ENCODE measurements at regions not wholly inside any gene's neighbourhood (a gene's known extent, or its start where the extent isn't known, plus 50 kb on each side); places are given as distances from the start of the nearest gene placed in this dataset.
"Not testable (repeated sequence)": the region's sequence is repeated elsewhere in the genome, so short reads cannot be mapped to it uniquely, and the experiment has no call there.

DNA sequence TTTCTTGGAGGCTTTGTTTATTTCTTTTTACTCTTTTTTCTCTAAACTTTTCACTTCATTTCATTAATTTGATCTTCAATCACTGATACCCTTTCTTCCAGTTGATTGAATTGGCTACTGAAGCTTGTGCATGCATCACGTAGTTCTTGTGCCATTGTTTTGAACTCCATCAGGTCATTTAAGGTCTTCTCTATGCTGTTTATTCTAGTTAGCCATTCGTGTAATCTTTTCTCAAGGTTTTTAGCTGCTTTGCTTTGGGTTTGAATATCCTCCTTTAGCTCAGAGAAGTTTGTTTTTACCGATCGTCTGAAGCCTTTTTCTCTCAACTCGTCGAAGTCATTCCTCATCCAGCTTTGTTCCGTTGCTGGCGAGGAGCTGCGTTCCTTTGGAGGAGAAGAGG, 189.9 kb downstream of the TTC6 start:
- H3K27ac Mint-ChIP-seq; H2AFZ ChIP-seq (ENCODE audit: insufficient read depth, low read depth, low read length, poor library complexity, severe bottlenecking); H3K36me3 Mint-ChIP-seq; H3K27me3 ChIP-seq (ENCODE audit: control insufficient read depth in 2 of 2, insufficient read depth in 2 of 2, low read length in 2 of 2); H3K4me1 ChIP-seq (ENCODE audit: control insufficient read depth in 1 of 2, insufficient read depth in 2 of 2, low read length in 2 of 2); intact Hi-C loops (cut with micrococcal nuclease); DNase-seq; H3K4me3 ChIP-seq (replicated peaks in 1 of 3; ENCODE audit: low read depth in 2 of 3, low read length in 3 of 3); H3K79me2 ChIP-seq (ENCODE audit: insufficient read depth, low read length); H3K9ac ChIP-seq (ENCODE audit: insufficient read depth, low read length, poor library complexity, severe bottlenecking); H3K4me2 ChIP-seq (replicated peaks; ENCODE audit: extremely low read depth, low read length, poor library complexity, severe bottlenecking); H4K20me1 ChIP-seq (ENCODE audit: insufficient read depth, low read length); H3K27me3 Mint-ChIP-seq (ENCODE audit: low read depth in 3 of 3); H3K27ac ChIP-seq (ENCODE audit: low read depth in 1 of 2, low read length in 2 of 2); H3K9me3 ChIP-seq (replicated peaks in 1 of 2; ENCODE audit: control insufficient read depth in 1 of 2, insufficient read depth in 1 of 2, low read length in 2 of 2); H3K4me1 Mint-ChIP-seq; H3K4me3 Mint-ChIP-seq; H3K36me3 ChIP-seq (replicated peaks in 1 of 2; ENCODE audit: control insufficient read depth in 1 of 2, insufficient read depth in 2 of 2, low read length in 2 of 2): not testable (repeated sequence)
- peaks cover 2 to 18% (median 5%) of the 10 kb centered on the region in 7 donors for H3K9me3 Mint-ChIP-seq
- WGBS (ENCODE audit: insufficient coverage): 100% methylated on average over 4 of the region's 9 CpGs

DNA sequence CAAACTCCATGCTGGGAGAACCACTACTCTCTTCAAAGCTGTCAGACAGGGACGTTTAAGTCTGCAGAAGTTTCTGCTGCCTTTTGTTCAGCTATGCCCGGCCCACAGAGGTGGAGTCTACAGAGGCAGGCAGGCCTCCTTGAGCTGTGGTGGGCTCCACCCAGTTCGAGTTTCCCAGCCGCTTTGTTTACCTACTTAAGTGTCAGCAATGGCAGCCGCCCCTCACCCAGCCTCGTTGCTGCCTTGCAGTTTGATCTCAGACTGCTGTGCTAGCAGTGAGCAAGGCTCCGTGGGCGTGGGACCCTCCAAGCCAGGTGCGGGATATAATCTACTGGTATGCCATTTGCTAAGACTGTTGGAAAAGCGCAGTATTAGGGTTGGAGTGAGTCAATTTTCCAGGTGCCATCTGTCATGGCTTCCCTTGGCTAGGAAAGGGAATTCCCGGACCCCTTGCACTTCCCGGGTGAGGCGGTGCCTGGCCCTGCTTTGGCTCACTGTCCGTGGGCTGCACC, 190.7 kb downstream of the TTC6 start:
- H3K4me2 ChIP-seq (replicated peaks; ENCODE audit: extremely low read depth, low read length, poor library complexity, severe bottlenecking); H3K4me3 ChIP-seq (replicated peaks in 1 of 3; ENCODE audit: low read depth in 2 of 3, low read length in 3 of 3); H4K20me1 ChIP-seq (ENCODE audit: insufficient read depth, low read length); H3K36me3 Mint-ChIP-seq; H3K9me3 ChIP-seq (replicated peaks in 1 of 2; ENCODE audit: control insufficient read depth in 1 of 2, insufficient read depth in 1 of 2, low read length in 2 of 2); H2AFZ ChIP-seq (ENCODE audit: insufficient read depth, low read depth, low read length, poor library complexity, severe bottlenecking); intact Hi-C loops (cut with micrococcal nuclease); H3K79me2 ChIP-seq (ENCODE audit: insufficient read depth, low read length); H3K27ac Mint-ChIP-seq; H3K4me3 Mint-ChIP-seq; H3K27me3 Mint-ChIP-seq (ENCODE audit: low read depth in 3 of 3); H3K27me3 ChIP-seq (ENCODE audit: control insufficient read depth in 2 of 2, insufficient read depth in 2 of 2, low read length in 2 of 2); H3K9ac ChIP-seq (ENCODE audit: insufficient read depth, low read length, poor library complexity, severe bottlenecking); H3K4me1 ChIP-seq (ENCODE audit: control insufficient read depth in 1 of 2, insufficient read depth in 2 of 2, low read length in 2 of 2); H3K36me3 ChIP-seq (replicated peaks in 1 of 2; ENCODE audit: control insufficient read depth in 1 of 2, insufficient read depth in 2 of 2, low read length in 2 of 2); H3K27ac ChIP-seq (ENCODE audit: low read depth in 1 of 2, low read length in 2 of 2); H3K4me1 Mint-ChIP-seq; DNase-seq: not testable (repeated sequence)
- H3K9me3 Mint-ChIP-seq: peaks cover 0 to 15% (median 5%) of the 10 kb centered on the region in 7 donors
- 81% methylated on average over 14 of the region's 14 CpGs for WGBS (ENCODE audit: insufficient coverage)

DNA sequence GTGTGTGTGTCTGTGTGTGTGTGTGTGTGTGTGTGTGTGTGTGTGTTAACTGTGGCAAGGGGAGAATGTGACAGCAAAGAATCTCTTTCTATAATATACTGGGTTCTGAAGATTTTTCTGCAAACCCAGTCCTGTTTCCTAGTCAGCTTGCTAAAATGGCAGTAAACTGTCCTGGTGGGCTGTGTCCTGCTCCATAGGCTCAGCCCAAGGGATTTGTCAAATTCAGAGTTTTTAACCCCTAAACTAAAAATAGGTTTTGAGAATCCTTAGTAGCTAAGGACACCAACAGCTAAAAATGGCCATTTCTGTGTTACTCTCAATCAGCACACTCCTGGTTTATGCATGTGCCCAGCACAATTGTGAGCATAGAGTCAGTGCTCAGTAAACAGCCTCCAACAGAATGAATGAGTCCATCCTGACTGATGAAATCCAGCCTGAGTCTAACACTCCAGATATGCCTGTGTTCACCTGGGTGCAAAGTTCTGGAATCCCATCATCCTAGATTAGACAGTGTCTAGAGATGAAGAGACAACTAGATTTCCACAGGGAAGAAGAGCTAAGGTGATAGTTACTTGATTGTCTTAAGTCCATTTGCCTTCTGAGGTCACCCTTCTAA, 192.6 kb downstream of the TTC6 start:
- H3K4me3 ChIP-seq (replicated peaks in 1 of 3; ENCODE audit: low read depth in 2 of 3, low read length in 3 of 3): no peak overlapping the region
- H3K9me3 ChIP-seq (replicated peaks in 1 of 2; ENCODE audit: control insufficient read depth in 1 of 2, insufficient read depth in 1 of 2, low read length in 2 of 2): no peaks in the 10 kb centered on the region
- TF ChIP-seq, protein P1, sequence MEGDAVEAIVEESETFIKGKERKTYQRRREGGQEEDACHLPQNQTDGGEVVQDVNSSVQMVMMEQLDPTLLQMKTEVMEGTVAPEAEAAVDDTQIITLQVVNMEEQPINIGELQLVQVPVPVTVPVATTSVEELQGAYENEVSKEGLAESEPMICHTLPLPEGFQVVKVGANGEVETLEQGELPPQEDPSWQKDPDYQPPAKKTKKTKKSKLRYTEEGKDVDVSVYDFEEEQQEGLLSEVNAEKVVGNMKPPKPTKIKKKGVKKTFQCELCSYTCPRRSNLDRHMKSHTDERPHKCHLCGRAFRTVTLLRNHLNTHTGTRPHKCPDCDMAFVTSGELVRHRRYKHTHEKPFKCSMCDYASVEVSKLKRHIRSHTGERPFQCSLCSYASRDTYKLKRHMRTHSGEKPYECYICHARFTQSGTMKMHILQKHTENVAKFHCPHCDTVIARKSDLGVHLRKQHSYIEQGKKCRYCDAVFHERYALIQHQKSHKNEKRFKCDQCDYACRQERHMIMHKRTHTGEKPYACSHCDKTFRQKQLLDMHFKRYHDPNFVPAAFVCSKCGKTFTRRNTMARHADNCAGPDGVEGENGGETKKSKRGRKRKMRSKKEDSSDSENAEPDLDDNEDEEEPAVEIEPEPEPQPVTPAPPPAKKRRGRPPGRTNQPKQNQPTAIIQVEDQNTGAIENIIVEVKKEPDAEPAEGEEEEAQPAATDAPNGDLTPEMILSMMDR (IDR thresholded peaks at IDR 0.05): no peak
- H3K9me3 Mint-ChIP-seq: peaks cover 0 to 15% (median 3%) of the 10 kb centered on the region in 7 donors
- no peaks in the 10 kb centered on the region for H3K27me3 Mint-ChIP-seq (ENCODE audit: low read depth in 3 of 3)
- DNase-seq: no peak
- no peak overlapping the region for H3K9ac ChIP-seq (ENCODE audit: insufficient read depth, low read length, poor library complexity, severe bottlenecking)
- no peak overlapping the region for H3K4me3 Mint-ChIP-seq
- no peaks in the 10 kb centered on the region for H3K4me1 Mint-ChIP-seq
- H3K36me3 Mint-ChIP-seq: no peaks in the 10 kb centered on the region
- no peaks in the 10 kb centered on the region for H3K36me3 ChIP-seq (replicated peaks in 1 of 2; ENCODE audit: control insufficient read depth in 1 of 2, insufficient read depth in 2 of 2, low read length in 2 of 2)
- no peaks in the 10 kb centered on the region for H4K20me1 ChIP-seq (ENCODE audit: insufficient read depth, low read length)
- no peak overlapping the region for H3K27ac ChIP-seq (ENCODE audit: low read depth in 1 of 2, low read length in 2 of 2)
- H3K4me1 ChIP-seq (ENCODE audit: control insufficient read depth in 1 of 2, insufficient read depth in 2 of 2, low read length in 2 of 2): no peaks in the 10 kb centered on the region
- no peak overlapping the region for H3K4me2 ChIP-seq (replicated peaks; ENCODE audit: extremely low read depth, low read length, poor library complexity, severe bottlenecking)
- intact Hi-C loops (cut with micrococcal nuclease): no loop called here
- H3K79me2 ChIP-seq (ENCODE audit: insufficient read depth, low read length): no peaks in the 10 kb centered on the region
- H3K27ac Mint-ChIP-seq: no peak overlapping the region
- no peak overlapping the region for H2AFZ ChIP-seq (ENCODE audit: insufficient read depth, low read depth, low read length, poor library complexity, severe bottlenecking)
- H3K27me3 ChIP-seq (ENCODE audit: control insufficient read depth in 2 of 2, insufficient read depth in 2 of 2, low read length in 2 of 2): no peaks in the 10 kb centered on the region

All from CD14-positive monocyte (primary cell).